ENCODE measurements at regions not wholly inside any gene's neighbourhood (a gene's known extent, or its start where the extent isn't known, plus 50 kb on each side); places are given as distances from the start of the nearest gene placed in this dataset.

GRCh38 chr19:31427857-31428256 lies 78.6 kb upstream of the TSHZ3 start:
- H3K27me3 ChIP-seq (replicated peaks): no peaks in the 10 kb centered on the region
- no peak overlapping the region for H3K27ac ChIP-seq
- no peaks in the 10 kb centered on the region for H3K4me1 ChIP-seq (replicated peaks)
- no peaks in the 10 kb centered on the region for H3K9me3 ChIP-seq (replicated peaks)
- DNase-seq (ENCODE audit: low read depth in 1 of 2, low spot score in 2 of 2): no peak
- no peaks in the 10 kb centered on the region for H3K36me3 ChIP-seq
- no peak overlapping the region for H3K4me3 ChIP-seq

- no peaks in the 10 kb centered on the region for H3K27me3 ChIP-seq (replicated peaks)
- no peak for DNase-seq (ENCODE audit: low read depth in 1 of 2, low spot score in 2 of 2)
- no peak overlapping the region for H3K4me3 ChIP-seq
- H3K4me1 ChIP-seq (replicated peaks): no peaks in the 10 kb centered on the region
- H3K9me3 ChIP-seq (replicated peaks): no peaks in the 10 kb centered on the region
- H3K36me3 ChIP-seq: no peaks in the 10 kb centered on the region
- no peak overlapping the region for H3K27ac ChIP-seq
These were observed 81.1 kb upstream of the TSHZ3 start for GRCh38 chr19:31430381-31430780.

GRCh38 chr19:31432201-31432810 lies 83.1 kb upstream of the TSHZ3 start:
- DNase-seq (ENCODE audit: low read depth in 1 of 2, low spot score in 2 of 2): peak in 1 of 2 experiments; percentile 16
- Histone ChIP-seq H3K36me3 (no peaks in the 10 kb centered on the region), H3K27ac (no peak overlapping the region), H3K27me3 (replicated peaks) (no peaks in the 10 kb centered on the region), H3K9me3 (replicated peaks) (no peaks in the 10 kb centered on the region), H3K4me1 (replicated peaks) (no peaks in the 10 kb centered on the region), H3K4me3 (no peak overlapping the region)

- no peak overlapping the region for H3K4me3 ChIP-seq
- H3K4me1 ChIP-seq (replicated peaks): no peaks in the 10 kb centered on the region
- no peaks in the 10 kb centered on the region for H3K9me3 ChIP-seq (replicated peaks)
- H3K27me3 ChIP-seq (replicated peaks): no peaks in the 10 kb centered on the region
- DNase-seq (ENCODE audit: low read depth in 1 of 2, low spot score in 2 of 2): no peak
- no peak overlapping the region for H3K27ac ChIP-seq
- no peaks in the 10 kb centered on the region for H3K36me3 ChIP-seq
These were observed 87.0 kb upstream of the TSHZ3 start for GRCh38 chr19:31436121-31436776.

GRCh38 chr19:31438401-31439269 lies 89.4 kb upstream of the TSHZ3 start:
- no peaks in the 10 kb centered on the region for H3K9me3 ChIP-seq (replicated peaks)
- no peaks in the 10 kb centered on the region for H3K27me3 ChIP-seq (replicated peaks)
- H3K36me3 ChIP-seq: no peaks in the 10 kb centered on the region
- no peak overlapping the region for H3K27ac ChIP-seq
- DNase-seq (ENCODE audit: low read depth in 1 of 2, low spot score in 2 of 2): peak in 1 of 2 experiments; percentile 31
- H3K4me1 ChIP-seq (replicated peaks): no peaks in the 10 kb centered on the region
- no peak overlapping the region for H3K4me3 ChIP-seq

- H3K27me3 ChIP-seq (replicated peaks): no peaks in the 10 kb centered on the region
- H3K27ac ChIP-seq: no peak overlapping the region
- no peak overlapping the region for H3K4me3 ChIP-seq
- no peaks in the 10 kb centered on the region for H3K36me3 ChIP-seq
- no peaks in the 10 kb centered on the region for H3K4me1 ChIP-seq (replicated peaks)
- H3K9me3 ChIP-seq (replicated peaks): no peaks in the 10 kb centered on the region
- DNase-seq (ENCODE audit: low read depth in 1 of 2, low spot score in 2 of 2): no peak
These were observed 90.0 kb upstream of the TSHZ3 start for GRCh38 chr19:31439270-31439573.

GRCh38 chr19:31444931-31445330 lies 95.7 kb upstream of the TSHZ3 start:
- Histone ChIP-seq H3K36me3 (no peaks in the 10 kb centered on the region), H3K4me3 (no peak overlapping the region), H3K27ac (no peak overlapping the region), H3K4me1 (replicated peaks) (peaks cover 7% of the 10 kb centered on the region), H3K27me3 (replicated peaks) (no peaks in the 10 kb centered on the region), H3K9me3 (replicated peaks) (no peaks in the 10 kb centered on the region; the same call in 1 of the 2 replicates)
- DNase-seq (ENCODE audit: low read depth in 1 of 2, low spot score in 2 of 2): no peak

- peaks cover 7% of the 10 kb centered on the region for H3K4me1 ChIP-seq (replicated peaks)
- no peaks in the 10 kb centered on the region for H3K27me3 ChIP-seq (replicated peaks)
- H3K36me3 ChIP-seq: no peaks in the 10 kb centered on the region
- no peak overlapping the region for H3K4me3 ChIP-seq
- no peak overlapping the region for H3K27ac ChIP-seq
- DNase-seq (ENCODE audit: low read depth in 1 of 2, low spot score in 2 of 2): no peak
- no peaks in the 10 kb centered on the region; the same call in 1 of the 2 replicates for H3K9me3 ChIP-seq (replicated peaks)
These were observed 96.2 kb upstream of the TSHZ3 start for GRCh38 chr19:31445406-31445805.

- Histone ChIP-seq H3K27ac (no peak overlapping the region), H3K4me3 (no peak overlapping the region), H3K4me1 (replicated peaks) (peaks cover 10% of the 10 kb centered on the region), H3K36me3 (no peaks in the 10 kb centered on the region), H3K27me3 (replicated peaks) (0 out of 2 replicates have a peak, but pooled peaks cover 5% of the 10 kb centered on the region), H3K9me3 (replicated peaks) (no peaks in the 10 kb centered on the region; the same call in 1 of the 2 replicates)
- peak; percentile 19 to 49 for DNase-seq (ENCODE audit: low read depth in 1 of 2, low spot score in 2 of 2)
These were observed 99.0 kb upstream of the TSHZ3 start for GRCh38 chr19:31448221-31448657.

- no peak for DNase-seq (ENCODE audit: low read depth in 1 of 2, low spot score in 2 of 2)
- H3K4me1 ChIP-seq (replicated peaks): peaks cover 10% of the 10 kb centered on the region
- H3K36me3 ChIP-seq: no peaks in the 10 kb centered on the region
- no peaks in the 10 kb centered on the region; the same call in 1 of the 2 replicates for H3K9me3 ChIP-seq (replicated peaks)
- no peak overlapping the region for H3K27ac ChIP-seq
- no peak overlapping the region for H3K4me3 ChIP-seq
- 0 out of 2 replicates have a peak, but pooled peaks cover 5% of the 10 kb centered on the region for H3K27me3 ChIP-seq (replicated peaks)
These were observed 100.1 kb upstream of the TSHZ3 start for GRCh38 chr19:31449379-31449778.

- H3K9me3 ChIP-seq (replicated peaks): no peaks in the 10 kb centered on the region
- H3K27ac ChIP-seq: no peak overlapping the region
- H3K36me3 ChIP-seq: no peaks in the 10 kb centered on the region
- no peak for DNase-seq (ENCODE audit: low read depth in 1 of 2, low spot score in 2 of 2)
- 0 out of 2 replicates have a peak, but pooled peaks cover 5% of the 10 kb centered on the region for H3K27me3 ChIP-seq (replicated peaks)
- peaks cover 10% of the 10 kb centered on the region for H3K4me1 ChIP-seq (replicated peaks)
- H3K4me3 ChIP-seq: no peak overlapping the region
These were observed 101.5 kb upstream of the TSHZ3 start for GRCh38 chr19:31450696-31451095.

GRCh38 chr19:31451686-31452330 lies 102.6 kb upstream of the TSHZ3 start:
- no peak overlapping the region for H3K27ac ChIP-seq
- peaks cover 10% of the 10 kb centered on the region for H3K4me1 ChIP-seq (replicated peaks)
- no peak for DNase-seq (ENCODE audit: low read depth in 1 of 2, low spot score in 2 of 2)
- H3K27me3 ChIP-seq (replicated peaks): 0 out of 2 replicates have a peak, but pooled peaks cover 5% of the 10 kb centered on the region
- no peaks in the 10 kb centered on the region for H3K36me3 ChIP-seq
- no peaks in the 10 kb centered on the region for H3K9me3 ChIP-seq (replicated peaks)
- no peak overlapping the region for H3K4me3 ChIP-seq

GRCh38 chr19:31459430-31459829 lies 110.2 kb upstream of the TSHZ3 start:
- Histone ChIP-seq H3K4me3 (no peak overlapping the region), H3K36me3 (no peaks in the 10 kb centered on the region), H3K9me3 (replicated peaks) (no peaks in the 10 kb centered on the region), H3K27me3 (replicated peaks) (no peaks in the 10 kb centered on the region), H3K4me1 (replicated peaks) (no peaks in the 10 kb centered on the region), H3K27ac (no peak overlapping the region)
- no peak for DNase-seq (ENCODE audit: low read depth in 1 of 2, low spot score in 2 of 2)
